DMS 273 (cell line): ENCODE measurements at regions not wholly inside any gene's neighbourhood (a gene's known extent, or its start where the extent isn't known, plus 50 kb on each side); places are given as distances from the start of the nearest gene placed in this dataset.
"Not testable (repeated sequence)": the region's sequence is repeated elsewhere in the genome, so short reads cannot be mapped to it uniquely, and the experiment has no call there.

Source experiments
- DNase-seq: peaks from one replicate; lab custom pipeline; 2025; ENCODE audit not compliant: unreplicated experiment; lab: John Stamatoyannopoulos, UW

GRCh38 chr3:139095803-139096466, 51.2 kb upstream of the PRR23C start:
- no peak for DNase-seq

- no peak for DNase-seq
Measured at GRCh38 chr3:139096670-139097069, 52.0 kb upstream of the PRR23C start.

- DNase-seq = no peak
Measured at GRCh38 chr3:139098391-139098790, 53.7 kb upstream of the PRR23C start.

- DNase-seq = no peak
Measured at GRCh38 chr3:139099968-139100817, 55.5 kb upstream of the PRR23C start.

- DNase-seq = no peak
Measured at GRCh38 chr3:139100821-139101220, 56.1 kb upstream of the PRR23C start.

GRCh38 chr3:139101396-139101795, 56.7 kb upstream of the PRR23C start:
- DNase-seq = peak; percentile 25

GRCh38 chr3:139103484-139103883, 58.8 kb upstream of the PRR23C start:
- DNase-seq = no peak

GRCh38 chr3:139104062-139104461, 59.4 kb upstream of the PRR23C start:
- no peak for DNase-seq

- DNase-seq = no peak
Measured at GRCh38 chr3:139105154-139105702, 60.5 kb upstream of the PRR23C start.

GRCh38 chr3:139106013-139106932, 61.6 kb upstream of the PRR23C start:
- no peak for DNase-seq

GRCh38 chr3:139107424-139108252, 62.9 kb upstream of the PRR23C start:
- no peak for DNase-seq

GRCh38 chr3:139108253-139108969, 63.7 kb upstream of the PRR23C start:
- DNase-seq = no peak

GRCh38 chr3:139109271-139109670, 64.6 kb upstream of the PRR23C start:
- DNase-seq = peak; percentile 15

GRCh38 chr3:139110072-139110830, 65.6 kb upstream of the PRR23C start:
- peak; percentile 28 for DNase-seq

- DNase-seq = not testable (repeated sequence)
Measured at GRCh38 chr3:139110929-139111328, 66.2 kb upstream of the PRR23C start.

- DNase-seq = peak; percentile 86
Measured at GRCh38 chr3:139111392-139112229, 66.9 kb upstream of the PRR23C start.

- no peak for DNase-seq
Measured at GRCh38 chr3:139112230-139112558, 67.5 kb upstream of the PRR23C start.
